ENCODE measurements at regions not wholly inside any gene's neighbourhood (a gene's known extent, or its start where the extent isn't known, plus 50 kb on each side); places are given as distances from the start of the nearest gene placed in this dataset.

DNA sequence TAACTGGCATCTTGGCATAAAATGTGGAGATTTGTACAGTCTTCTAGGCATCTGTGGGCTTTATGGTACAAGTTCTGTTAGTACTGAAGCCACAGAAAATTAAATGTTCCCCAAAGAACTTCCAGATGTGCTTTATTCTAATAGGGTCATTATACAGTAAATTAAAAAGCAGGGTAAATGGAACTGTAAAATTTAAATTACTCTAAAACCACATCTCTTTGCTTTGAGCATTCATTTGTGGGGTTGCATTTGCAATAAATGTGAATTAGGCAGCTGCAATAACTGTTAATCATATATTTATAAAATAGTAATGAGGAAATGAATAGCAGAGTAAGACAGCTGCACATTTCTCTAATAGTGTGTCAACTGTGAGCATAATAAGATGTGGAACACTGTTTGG is 151.5 kb downstream of the BUB3 start:
- dilution Hi-C loops (cut with MboI; ENCODE audit: extremely low pct_ligation_motif_present, low sequenced_read_pairs): no loop called here
- no peak overlapping the region for H3K4me2 ChIP-seq (ENCODE audit: insufficient read depth, low read length)
- H3K36me3 ChIP-seq (ENCODE audit: control insufficient read depth in 2 of 2, extremely low read depth in 1 of 2, insufficient read depth in 2 of 2, low read length in 2 of 2): no peaks in the 10 kb centered on the region
- intact Hi-C loops (cut with micrococcal nuclease): no loop called here
- DNase-seq (ENCODE audit: low read depth, low spot score) (no peak), FAIRE-seq (no peak)
- no peaks in the 10 kb centered on the region for H3K4me1 ChIP-seq (ENCODE audit: control insufficient read depth, extremely low read depth, insufficient read depth, low read length)
- H4K20me1 ChIP-seq (replicated peaks; ENCODE audit: control insufficient read depth, extremely low read depth, insufficient read depth, low read length): no peaks in the 10 kb centered on the region
- no TSS peak for BruUV-seq (replicated peaks)
- H3K9me1 ChIP-seq (replicated peaks; ENCODE audit: control insufficient read depth, extremely low read depth, insufficient read depth, low read length): no peaks in the 10 kb centered on the region
- ChIA-PET CTCF (no interaction called here), POLR2A (no interaction called here)
- no peaks in the 10 kb centered on the region for H3K9me3 ChIP-seq (replicated peaks; ENCODE audit: control insufficient read depth, insufficient read depth, low read length)
- H3K79me2 ChIP-seq (ENCODE audit: control insufficient read depth, insufficient read depth, low read length): no peaks in the 10 kb centered on the region
- H3K27me3 ChIP-seq (ENCODE audit: control insufficient read depth in 2 of 2, insufficient read depth in 2 of 2, low read length in 2 of 2): no peaks in the 10 kb centered on the region
- no peak overlapping the region for H3K4me3 ChIP-seq (replicated peaks in 1 of 3; ENCODE audit: insufficient read depth in 1 of 3, low read depth in 1 of 3, low read length in 3 of 3)
- H3K27ac ChIP-seq (ENCODE audit: insufficient read depth, low read depth, low read length): no peak overlapping the region
- no peak for TF ChIP-seq POLR2AphosphoS5 (IDR thresholded peaks at IDR 0.05; ENCODE audit: insufficient read depth, low read depth, low read length)
- TF ChIP-seq, protein P1, sequence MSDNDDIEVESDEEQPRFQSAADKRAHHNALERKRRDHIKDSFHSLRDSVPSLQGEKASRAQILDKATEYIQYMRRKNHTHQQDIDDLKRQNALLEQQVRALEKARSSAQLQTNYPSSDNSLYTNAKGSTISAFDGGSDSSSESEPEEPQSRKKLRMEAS (IDR thresholded peaks at IDR 0.05; ENCODE audit: insufficient read depth, insufficient read length): no peak
- no peak for TF ChIP-seq GATA2 (IDR thresholded peaks at IDR 0.05; ENCODE audit: insufficient read depth, insufficient read length, low read depth, low read length)
- TF ChIP-seq POLR2A (IDR thresholded peaks at IDR 0.05; ENCODE audit: low read depth, low read length): no peak
- no peak for TF ChIP-seq MYC (IDR thresholded peaks at IDR 0.05; ENCODE audit: low read depth, low read length)
- no peak for TF ChIP-seq FOS (IDR thresholded peaks at IDR 0.05; ENCODE audit: borderline replicate concordance, insufficient read depth, low read length)
- TF ChIP-seq JUN (IDR thresholded peaks at IDR 0.05; ENCODE audit: borderline replicate concordance, insufficient read depth, insufficient read length, low read depth): no peak
- TF ChIP-seq, protein P2, sequence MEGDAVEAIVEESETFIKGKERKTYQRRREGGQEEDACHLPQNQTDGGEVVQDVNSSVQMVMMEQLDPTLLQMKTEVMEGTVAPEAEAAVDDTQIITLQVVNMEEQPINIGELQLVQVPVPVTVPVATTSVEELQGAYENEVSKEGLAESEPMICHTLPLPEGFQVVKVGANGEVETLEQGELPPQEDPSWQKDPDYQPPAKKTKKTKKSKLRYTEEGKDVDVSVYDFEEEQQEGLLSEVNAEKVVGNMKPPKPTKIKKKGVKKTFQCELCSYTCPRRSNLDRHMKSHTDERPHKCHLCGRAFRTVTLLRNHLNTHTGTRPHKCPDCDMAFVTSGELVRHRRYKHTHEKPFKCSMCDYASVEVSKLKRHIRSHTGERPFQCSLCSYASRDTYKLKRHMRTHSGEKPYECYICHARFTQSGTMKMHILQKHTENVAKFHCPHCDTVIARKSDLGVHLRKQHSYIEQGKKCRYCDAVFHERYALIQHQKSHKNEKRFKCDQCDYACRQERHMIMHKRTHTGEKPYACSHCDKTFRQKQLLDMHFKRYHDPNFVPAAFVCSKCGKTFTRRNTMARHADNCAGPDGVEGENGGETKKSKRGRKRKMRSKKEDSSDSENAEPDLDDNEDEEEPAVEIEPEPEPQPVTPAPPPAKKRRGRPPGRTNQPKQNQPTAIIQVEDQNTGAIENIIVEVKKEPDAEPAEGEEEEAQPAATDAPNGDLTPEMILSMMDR (IDR thresholded peaks at IDR 0.05; ENCODE audit: extremely low read depth in 1 of 2, insufficient read depth in 1 of 2, low read depth in 1 of 2, low read length in 2 of 2): no peak
- TF ChIP-seq EZH2 (IDR thresholded peaks at IDR 0.05; ENCODE audit: borderline replicate concordance, low read depth, low read length, severe bottlenecking): no peak
- H3K9ac ChIP-seq (replicated peaks; ENCODE audit: extremely low read depth, insufficient read depth, low read length): no peak overlapping the region
- H2AFZ ChIP-seq (ENCODE audit: low read depth, low read length): no peak overlapping the region
